ENCODE measurements at regions not wholly inside any gene's neighbourhood (a gene's known extent, or its start where the extent isn't known, plus 50 kb on each side); places are given as distances from the start of the nearest gene placed in this dataset.

- H3K36me3 Mint-ChIP-seq = no peaks in the 10 kb centered on the region
- H3K27ac Mint-ChIP-seq = no peak overlapping the region
- peaks cover 12% of the 10 kb centered on the region for H3K4me1 Mint-ChIP-seq
- TF ChIP-seq CTCF (IDR thresholded peaks at IDR 0.05; ENCODE audit: unreplicated experiment) = no peak
- H3K9me3 Mint-ChIP-seq = no peaks in the 10 kb centered on the region
- H3K27me3 Mint-ChIP-seq (ENCODE audit: low read depth) = no peaks in the 10 kb centered on the region
- no peak overlapping the region for H3K4me3 Mint-ChIP-seq
- no peak for DNase-seq (ENCODE audit: low spot score in 2 of 2, unreplicated experiment in 2 of 2)
Measured at GRCh38 chr2:65582364-65582763, 150.0 kb upstream of the SPRED2 start.

- no peak for TF ChIP-seq CTCF (IDR thresholded peaks at IDR 0.05; ENCODE audit: unreplicated experiment)
- DNase-seq (ENCODE audit: low spot score in 2 of 2, unreplicated experiment in 2 of 2) = no peak
- H3K4me3 Mint-ChIP-seq = no peak overlapping the region
- no peaks in the 10 kb centered on the region for H3K9me3 Mint-ChIP-seq
- no peaks in the 10 kb centered on the region for H3K27me3 Mint-ChIP-seq (ENCODE audit: low read depth)
- H3K36me3 Mint-ChIP-seq = no peaks in the 10 kb centered on the region
- peaks cover 12% of the 10 kb centered on the region for H3K4me1 Mint-ChIP-seq
- no peak overlapping the region for H3K27ac Mint-ChIP-seq
Measured at GRCh38 chr2:65580824-65581223, 148.4 kb upstream of the SPRED2 start.

- Mint-ChIP-seq H3K4me3 (no peak overlapping the region), H3K36me3 (no peaks in the 10 kb centered on the region), H3K27me3 (ENCODE audit: low read depth) (no peaks in the 10 kb centered on the region), H3K9me3 (no peaks in the 10 kb centered on the region), H3K4me1 (peaks cover 12% of the 10 kb centered on the region), H3K27ac (no peak overlapping the region)
- TF ChIP-seq CTCF (IDR thresholded peaks at IDR 0.05; ENCODE audit: unreplicated experiment) = no peak
- DNase-seq (ENCODE audit: low spot score in 2 of 2, unreplicated experiment in 2 of 2) = no peak
Measured at GRCh38 chr2:65579506-65580235, 147.3 kb upstream of the SPRED2 start.

GRCh38 chr2:65577654-65578053 is 145.3 kb upstream of the SPRED2 start:
- H3K9me3 Mint-ChIP-seq = no peaks in the 10 kb centered on the region
- peak overlapping the region; percentile 43 for H3K27ac Mint-ChIP-seq
- TF ChIP-seq CTCF (IDR thresholded peaks at IDR 0.05; ENCODE audit: unreplicated experiment) = no peak
- peaks cover 18% of the 10 kb centered on the region for H3K4me1 Mint-ChIP-seq
- no peaks in the 10 kb centered on the region for H3K36me3 Mint-ChIP-seq
- DNase-seq (ENCODE audit: low spot score in 2 of 2, unreplicated experiment in 2 of 2) = no peak
- H3K4me3 Mint-ChIP-seq = no peak overlapping the region
- H3K27me3 Mint-ChIP-seq (ENCODE audit: low read depth) = no peaks in the 10 kb centered on the region

- no peaks in the 10 kb centered on the region for H3K36me3 Mint-ChIP-seq
- H3K9me3 Mint-ChIP-seq = no peaks in the 10 kb centered on the region
- DNase-seq (ENCODE audit: low spot score in 2 of 2, unreplicated experiment in 2 of 2) = no peak
- H3K27me3 Mint-ChIP-seq (ENCODE audit: low read depth) = no peaks in the 10 kb centered on the region
- no peak overlapping the region for H3K4me3 Mint-ChIP-seq
- peak overlapping the region; percentile 83 for H3K27ac Mint-ChIP-seq
- no peak for TF ChIP-seq CTCF (IDR thresholded peaks at IDR 0.05; ENCODE audit: unreplicated experiment)
- peaks cover 18% of the 10 kb centered on the region for H3K4me1 Mint-ChIP-seq
Measured at GRCh38 chr2:65576861-65577601, 144.6 kb upstream of the SPRED2 start.

Measured in mesothelial cell of epicardium (in vitro differentiated cells).